Stimulated activated CD8-positive, alpha-beta memory T cell treated with anti-CD3 and anti-CD28 coated beads, Interleukin-2, amount 100 ng/mL, for 1 hour (primary cell): ENCODE measurements at regions not wholly inside any gene's neighbourhood (a gene's known extent, or its start where the extent isn't known, plus 50 kb on each side); places are given as distances from the start of the nearest gene placed in this dataset.
"Not testable (repeated sequence)": the region's sequence is repeated elsewhere in the genome, so short reads cannot be mapped to it uniquely, and the experiment has no call there.

Experiments used
- DNase-seq, 2 donors: peaks; one replicate each; pipeline ENCODE4 v3.0.0-alpha.2; 2020; ENCODE audit warnings: low read depth in 2 of 2

- no peak for DNase-seq
These were observed 53.4 kb downstream of the MC4R start for GRCh38 chr18:60319129-60319528.

- no peak for DNase-seq
These were observed 60.8 kb downstream of the MC4R start for GRCh38 chr18:60311676-60312360.

- no peak for DNase-seq
These were observed 76.9 kb downstream of the MC4R start for GRCh38 chr18:60295674-60296073.

DNA sequence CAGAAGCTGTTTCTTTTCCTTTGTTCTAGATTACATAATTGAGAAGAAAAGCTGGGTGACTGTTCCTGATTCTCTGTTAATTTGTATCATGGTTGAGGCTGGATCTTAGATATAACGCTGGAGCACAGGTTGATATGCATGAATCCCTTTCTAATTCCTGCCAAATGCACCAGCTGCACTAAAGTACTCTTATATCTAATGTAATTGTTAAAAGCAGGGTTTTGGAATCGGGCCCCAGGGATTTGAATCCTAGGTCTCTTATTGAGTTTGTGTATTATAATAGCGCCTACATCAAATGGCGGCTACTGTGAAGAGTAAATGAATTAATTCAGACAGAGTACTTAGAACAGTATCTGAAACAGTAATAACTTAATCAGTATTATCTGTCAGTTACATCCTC lies 80.4 kb downstream of the MC4R start:
- DNase-seq: no peak

DNA sequence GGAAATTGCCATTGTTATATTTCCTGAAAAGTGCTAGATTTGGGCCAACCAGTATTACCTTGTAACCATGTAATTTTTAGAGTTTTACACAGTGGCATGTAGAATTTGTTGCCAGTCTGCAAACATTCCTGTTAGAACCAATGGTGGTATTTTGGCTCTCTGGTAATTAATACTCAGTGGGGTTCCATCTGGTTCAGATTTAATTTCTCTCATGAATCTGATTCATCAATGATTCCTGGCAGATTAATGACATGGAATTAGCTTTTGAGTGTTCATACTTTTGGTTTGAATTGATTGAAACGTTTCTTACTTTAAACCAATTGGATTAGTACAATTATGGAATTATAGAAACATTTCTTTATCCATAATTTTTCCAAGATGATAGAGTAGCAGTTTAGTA lies 93.2 kb downstream of the MC4R start:
- DNase-seq: no peak

DNA sequence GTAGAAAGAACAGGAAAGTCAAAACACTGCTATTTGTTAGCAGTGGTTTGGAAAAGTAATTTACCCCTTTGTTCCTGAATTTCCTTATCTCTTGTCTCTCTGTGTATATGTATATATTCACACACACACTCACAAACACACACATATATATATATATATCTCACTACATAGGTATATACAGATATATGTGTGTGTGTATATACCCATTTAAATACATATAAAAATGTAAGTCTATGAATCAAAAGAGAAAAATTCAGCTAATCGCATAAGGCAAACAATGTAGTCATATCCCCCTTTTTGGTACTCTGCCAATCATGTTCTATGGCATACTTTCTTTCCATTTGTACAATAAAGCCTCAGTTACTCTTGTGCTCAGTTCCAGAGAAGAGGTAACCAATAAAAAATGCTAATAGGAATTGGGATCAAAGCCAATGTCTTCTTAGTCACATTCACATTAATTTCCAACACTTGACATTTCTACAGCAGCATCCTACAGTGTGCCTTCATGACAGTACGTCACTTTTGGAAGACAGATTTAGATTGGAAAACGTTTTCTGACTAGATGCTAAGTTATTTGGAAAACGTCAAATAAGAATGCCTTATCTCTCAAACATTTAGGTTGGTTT lies 94.6 kb downstream of the MC4R start:
- DNase-seq: no peak

DNA sequence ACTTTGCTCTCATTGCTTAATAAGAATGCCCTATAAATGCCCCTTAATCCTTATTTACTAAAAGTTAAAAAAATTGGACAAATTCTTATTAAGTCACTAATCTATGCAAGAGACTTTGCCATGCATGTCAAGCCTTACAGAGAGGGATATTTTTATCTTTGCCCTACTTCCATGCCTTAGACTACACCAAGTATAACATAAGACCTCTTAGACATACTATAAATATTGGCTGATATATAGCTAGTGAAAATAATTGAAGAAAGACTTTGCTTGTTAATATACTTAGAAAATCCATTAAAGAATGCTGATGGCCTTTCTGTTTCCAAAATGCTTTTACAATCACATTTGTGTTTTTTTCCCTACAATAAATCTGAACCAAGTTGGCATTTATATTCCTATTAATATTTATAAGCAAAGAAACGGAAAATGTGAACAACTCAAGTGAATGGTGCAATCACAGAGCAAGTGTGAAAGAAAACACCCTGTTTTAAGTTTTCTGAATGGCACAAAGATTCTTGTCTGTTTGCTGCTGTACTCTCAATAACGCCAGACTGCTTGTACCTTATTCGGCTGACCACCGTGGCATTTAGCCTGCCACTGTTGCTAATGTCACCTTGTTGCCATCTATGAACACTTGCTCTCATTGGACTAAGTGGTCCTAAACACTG lies 105.0 kb downstream of the MC4R start:
- no peak for DNase-seq

DNA sequence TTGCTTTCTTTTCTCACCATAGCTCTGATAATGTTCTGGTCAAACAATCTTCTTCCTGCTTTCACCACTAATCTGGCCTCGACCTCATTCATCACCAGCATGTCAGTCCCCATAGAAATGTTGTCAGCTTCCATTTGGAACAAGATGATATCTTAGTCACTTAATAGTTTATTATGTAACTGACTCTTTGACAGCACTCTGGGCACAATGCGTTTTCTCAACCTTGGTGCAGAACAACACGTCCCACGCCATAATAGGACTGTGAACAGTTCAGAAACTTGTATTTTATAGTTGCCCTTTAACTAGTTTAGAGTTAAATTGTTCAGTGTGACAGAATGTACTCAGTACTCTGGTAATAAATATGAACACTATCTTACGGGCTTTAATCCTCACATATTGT lies 106.0 kb downstream of the MC4R start:
- no peak for DNase-seq

DNA sequence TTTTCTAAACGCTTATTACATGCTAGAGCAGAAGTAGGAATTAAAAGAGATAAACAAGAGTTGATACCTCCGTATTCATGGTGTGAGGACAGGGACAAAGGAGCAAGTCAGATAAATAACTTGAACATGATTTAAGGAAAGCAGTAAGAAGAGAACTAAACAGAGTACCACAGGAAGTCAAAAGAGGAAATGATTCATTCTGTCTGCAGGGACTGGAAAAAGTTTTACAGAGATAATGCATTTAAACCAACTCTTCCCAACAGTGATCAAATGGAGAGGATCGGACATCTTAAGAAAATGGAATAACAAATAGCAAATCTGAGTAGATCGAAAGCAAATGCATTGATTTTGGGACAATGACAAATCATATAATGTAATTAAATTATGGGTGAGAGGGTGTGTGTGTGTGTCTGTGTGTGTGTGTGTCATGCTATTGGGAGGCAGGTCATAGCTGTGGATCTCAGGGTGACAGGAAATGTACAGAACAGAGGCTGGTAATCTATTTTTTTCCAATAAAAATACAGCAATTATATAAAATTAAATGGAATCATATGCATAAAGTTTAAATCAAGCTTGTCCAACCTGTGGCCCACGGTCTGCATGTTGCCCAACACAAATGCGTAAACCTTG lies 113.4 kb downstream of the MC4R start:
- DNase-seq: no peak

DNA sequence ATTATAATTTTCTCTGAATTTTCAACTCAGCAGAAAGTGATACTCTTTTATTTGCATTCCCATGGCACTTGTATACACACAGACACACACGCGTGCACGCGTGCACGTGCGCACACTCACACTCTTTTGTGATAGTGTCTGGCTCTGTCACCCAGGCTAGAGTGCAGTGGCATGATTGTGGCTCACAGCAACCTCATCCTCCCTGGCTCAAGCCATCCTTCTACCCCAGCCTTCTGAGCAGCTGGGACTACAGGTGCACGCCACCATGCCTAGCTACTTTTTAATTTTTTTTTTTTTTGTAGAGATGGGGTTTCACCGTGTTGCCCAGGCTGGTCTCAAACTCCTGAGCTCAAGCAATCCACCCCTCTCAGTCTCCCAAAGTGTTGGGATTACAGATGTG lies 123.2 kb downstream of the MC4R start:
- no peak for DNase-seq

DNA sequence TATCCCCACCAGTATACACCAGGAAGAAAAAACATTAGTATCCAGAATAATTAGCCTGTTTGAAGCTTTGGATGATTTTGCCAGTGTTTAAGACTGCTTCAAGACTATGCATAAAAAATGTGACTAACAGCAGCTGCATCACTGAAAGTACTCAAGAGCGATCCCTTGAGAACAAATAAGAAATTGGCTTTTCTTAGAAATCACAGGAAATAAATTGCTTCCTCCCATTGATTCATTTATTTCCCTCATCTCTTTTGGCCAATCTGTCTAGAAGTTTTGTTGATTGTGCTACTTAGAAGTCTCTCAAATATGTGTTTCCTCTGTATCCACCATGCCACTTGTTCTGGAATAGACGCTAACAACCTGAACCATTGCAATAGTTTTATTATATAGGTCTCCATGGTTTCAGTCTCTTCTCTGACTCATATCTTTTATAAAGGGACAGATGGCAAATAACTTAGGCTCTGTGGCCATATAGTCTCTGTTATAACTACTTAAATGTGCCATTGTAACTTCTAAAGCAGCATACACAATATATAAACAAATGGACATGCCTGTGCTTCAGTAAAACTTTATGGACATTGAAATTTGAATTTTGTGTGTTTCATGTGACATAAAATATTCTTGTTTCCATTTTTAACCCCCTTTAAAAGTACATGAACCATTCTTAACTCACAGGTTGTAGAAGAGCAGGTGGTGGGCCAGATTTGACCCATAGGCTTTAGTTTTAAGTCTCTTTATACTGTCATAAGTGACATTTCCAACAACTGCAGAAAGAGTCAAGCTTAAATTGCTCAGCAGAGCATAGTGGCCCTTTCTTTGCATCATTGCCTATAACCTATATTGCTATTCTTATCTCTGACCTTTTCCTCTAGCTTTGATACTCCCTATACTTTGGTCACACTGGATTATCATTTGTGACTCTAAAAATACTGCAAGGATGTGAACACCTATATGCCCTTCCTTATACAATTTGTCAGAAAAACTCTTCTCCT lies 123.9 kb downstream of the MC4R start:
- DNase-seq: no peak

DNA sequence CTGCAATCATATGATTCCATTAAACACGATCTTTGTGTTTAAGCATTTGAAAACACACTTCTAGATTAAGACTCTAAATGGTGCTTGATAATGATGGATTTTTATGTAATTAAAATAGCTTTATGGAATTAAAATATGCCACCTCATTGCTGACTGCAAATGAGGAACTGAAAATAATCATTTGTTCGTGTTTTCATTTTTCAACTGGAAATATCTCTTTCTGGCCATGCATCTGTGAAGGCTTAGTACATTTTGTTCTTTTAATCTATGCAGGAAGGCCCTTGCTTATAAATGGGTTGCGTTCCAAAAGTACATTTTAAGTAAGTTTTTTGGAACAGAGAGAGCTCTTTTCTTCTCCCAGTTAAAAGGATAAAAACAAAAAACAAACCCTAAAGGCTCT lies 125.5 kb downstream of the MC4R start:
- no peak for DNase-seq

- DNase-seq: no peak
These were observed 126.0 kb downstream of the MC4R start for GRCh38 chr18:60246606-60247005.

DNA sequence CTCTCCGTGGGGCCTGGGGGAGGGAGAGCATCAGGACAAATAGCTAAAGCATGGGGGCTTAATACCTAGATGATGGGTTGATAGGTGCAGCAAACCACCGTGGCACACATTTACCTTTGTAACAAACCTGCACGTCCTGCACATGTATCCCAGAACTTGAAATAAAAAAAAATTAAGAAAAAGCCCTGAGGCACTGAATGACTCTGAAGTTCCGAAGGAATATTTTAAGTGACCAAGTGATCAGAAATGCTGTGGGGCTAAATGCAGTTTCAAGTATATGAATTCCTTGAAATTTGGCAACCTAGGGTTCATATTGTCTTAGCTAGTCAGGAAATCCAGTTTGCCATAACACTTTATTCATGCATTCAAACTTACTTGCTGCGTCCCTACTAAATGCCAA lies 127.5 kb downstream of the MC4R start:
- DNase-seq: no peak

DNA sequence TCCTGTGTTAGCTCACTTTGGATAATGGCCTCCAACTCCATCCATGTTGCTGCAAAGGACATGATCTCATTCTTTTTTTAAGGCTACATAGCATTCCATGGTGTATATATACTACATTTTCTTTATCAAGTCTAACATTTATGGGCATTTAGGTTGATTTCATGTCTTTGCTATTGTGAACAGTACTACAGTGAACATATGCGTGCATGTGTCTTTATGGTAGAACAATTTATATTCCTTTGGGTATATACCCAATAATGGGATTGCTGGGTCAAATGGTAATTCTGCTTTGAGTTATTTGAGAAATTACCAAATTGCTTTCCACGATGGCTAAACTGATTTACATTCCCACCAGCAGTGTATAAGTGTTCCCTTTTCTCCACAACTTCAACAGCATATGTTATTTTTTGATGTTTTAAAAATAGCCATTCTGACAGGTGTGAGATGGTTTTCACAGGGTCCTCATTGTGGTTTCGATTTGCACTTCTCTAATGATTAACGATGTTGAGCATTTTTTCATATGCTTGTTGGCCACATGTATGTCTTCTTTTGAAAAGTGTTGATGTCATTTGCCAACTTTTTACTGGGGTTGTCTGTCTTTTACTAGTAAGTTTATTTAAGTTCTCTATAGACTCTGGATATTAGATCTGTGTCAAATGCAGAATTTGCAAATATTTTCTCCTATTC lies 133.4 kb downstream of the MC4R start:
- DNase-seq: not testable (repeated sequence)

DNA sequence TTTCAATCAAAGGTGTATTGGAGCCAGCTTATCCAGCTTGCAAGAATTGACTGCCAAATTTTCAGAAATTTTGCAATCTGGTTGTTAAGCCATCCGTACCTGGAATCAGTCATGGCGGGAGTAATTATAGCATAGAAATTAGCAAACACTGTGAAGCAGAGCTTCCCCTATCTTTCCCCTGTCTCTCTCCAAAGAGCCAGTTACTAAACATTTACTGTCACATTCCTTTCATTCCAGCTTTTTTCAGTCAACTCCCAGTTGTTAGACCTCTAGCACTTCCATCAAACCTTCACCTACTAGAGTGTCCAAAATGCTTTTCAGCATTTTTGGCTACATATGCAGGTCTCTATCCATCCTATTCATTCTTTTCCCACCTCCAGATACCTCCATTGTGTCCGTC lies 137.4 kb downstream of the MC4R start:
- DNase-seq: no peak

DNA sequence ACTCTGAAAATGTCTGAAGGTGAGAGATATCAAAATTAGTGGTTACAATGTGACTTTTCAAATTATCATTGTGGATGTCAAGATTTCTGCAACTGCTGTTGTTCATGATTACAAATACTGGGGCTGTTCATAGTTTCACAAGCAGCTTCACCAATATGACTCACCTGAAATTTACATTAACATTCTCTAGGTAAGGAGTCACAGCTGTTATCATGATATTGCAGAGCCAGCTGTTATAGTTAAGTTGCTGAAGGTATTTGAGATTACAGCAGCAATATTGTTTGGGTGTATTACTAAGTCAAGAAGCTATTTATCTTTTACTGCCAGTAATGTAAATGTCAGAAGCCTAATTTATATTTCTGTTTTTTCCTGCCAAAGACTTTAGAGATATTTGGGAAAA lies 140.0 kb downstream of the MC4R start:
- DNase-seq: no peak

DNA sequence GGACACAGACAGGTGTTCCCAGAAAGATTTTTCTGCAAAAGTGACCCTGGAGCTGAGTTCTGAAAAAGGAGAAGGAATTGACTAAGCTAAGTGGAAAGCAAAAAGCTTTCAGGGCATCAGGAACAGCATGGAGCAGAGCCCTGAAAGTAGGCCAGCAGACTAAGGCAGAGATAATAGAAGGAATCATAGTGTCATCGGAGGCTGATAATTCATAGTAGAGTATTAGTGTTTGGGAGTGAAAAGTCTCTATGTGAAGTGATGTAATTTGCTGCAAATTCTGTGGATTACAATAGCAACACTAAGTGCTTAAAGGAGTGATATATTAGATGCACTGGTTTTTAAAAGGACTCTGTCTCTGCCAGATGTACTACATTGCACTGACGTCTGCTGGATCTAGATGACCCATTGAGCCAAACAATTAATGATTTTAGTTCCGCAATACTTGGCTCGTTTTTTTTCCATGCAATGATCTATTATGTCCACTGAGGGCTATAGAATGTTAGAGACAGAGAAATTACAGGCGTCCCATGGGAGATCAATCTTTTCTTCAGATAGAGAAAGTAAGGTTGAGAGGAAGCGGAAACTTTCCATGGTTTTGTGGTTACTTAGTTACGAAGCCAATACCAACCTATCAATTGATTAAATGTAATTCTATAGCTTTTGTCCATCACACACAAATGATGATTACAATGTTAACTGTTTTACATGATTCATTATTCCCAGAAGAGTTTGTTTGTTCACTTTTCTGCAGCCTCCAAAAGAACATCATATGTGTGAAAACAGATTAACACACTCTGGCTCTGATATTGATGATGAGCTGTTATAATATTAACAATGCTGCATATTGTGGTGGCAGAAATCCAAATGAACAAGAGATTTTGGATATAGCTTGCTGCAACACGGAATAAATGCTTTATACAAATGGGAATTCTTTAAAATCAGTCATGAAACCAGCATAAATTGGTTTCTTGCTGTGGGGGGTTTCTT lies 143.7 kb downstream of the MC4R start:
- DNase-seq: no peak

DNA sequence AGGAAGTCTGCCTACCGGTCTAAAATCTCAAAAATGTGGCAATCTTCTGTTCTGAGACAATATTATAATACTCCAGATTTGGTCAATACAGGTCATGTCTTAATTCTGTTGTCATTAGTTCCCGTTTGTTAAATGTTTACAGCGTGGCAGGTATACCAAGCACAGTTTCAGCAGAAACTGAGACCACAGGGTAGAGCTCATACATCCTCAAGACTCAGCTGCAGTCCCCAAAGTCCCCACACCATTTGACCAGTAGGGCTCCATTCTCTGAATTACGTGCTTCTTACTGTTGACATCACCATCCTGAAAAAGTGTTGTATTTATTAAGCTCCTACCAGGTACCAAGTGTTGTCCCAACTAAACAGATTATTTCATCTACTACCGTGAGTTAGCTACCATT lies 157.1 kb downstream of the MC4R start:
- no peak for DNase-seq

- no peak for DNase-seq
These were observed 163.5 kb downstream of the MC4R start for GRCh38 chr18:60209042-60209441.
